Esophagus muscularis mucosa (tissue), 3 donors: ENCODE measurements at regions not wholly inside any gene's neighbourhood (a gene's known extent, or its start where the extent isn't known, plus 50 kb on each side); places are given as distances from the start of the nearest gene placed in this dataset.

Source experiments
- POLR2A ChIP-seq: fragments of 450-650 bp; IDR thresholded peaks from one replicate; pipeline ENCODE4 v1.6.1; 2017; ENCODE audit warnings: antibody characterized with exemption, moderate library complexity, mild to moderate bottlenecking, low read depth
- POLR2AphosphoS5 ChIP-seq, 2 donors: sonication (generic); formaldehyde crosslinking; IDR thresholded peaks; one replicate each; pipeline ENCODE4 v1.6.1; 2017; ENCODE audit warnings: antibody characterized with exemption in 2 of 2
- TF ChIP-seq, protein P1 (sequence below), 3 experiments: fragments of 200-600 bp in 2 of 3; fragments of 450-650 bp in 1 of 3; sonication (generic) in 2 of 3; IDR thresholded peaks; one replicate each; pipeline ENCODE4 v1.5.1; 2017 to 2019; ENCODE audit warnings: antibody characterized with exemption in 3 of 3, mild to moderate bottlenecking in 2 of 3, moderate library complexity in 1 of 3

DNA sequence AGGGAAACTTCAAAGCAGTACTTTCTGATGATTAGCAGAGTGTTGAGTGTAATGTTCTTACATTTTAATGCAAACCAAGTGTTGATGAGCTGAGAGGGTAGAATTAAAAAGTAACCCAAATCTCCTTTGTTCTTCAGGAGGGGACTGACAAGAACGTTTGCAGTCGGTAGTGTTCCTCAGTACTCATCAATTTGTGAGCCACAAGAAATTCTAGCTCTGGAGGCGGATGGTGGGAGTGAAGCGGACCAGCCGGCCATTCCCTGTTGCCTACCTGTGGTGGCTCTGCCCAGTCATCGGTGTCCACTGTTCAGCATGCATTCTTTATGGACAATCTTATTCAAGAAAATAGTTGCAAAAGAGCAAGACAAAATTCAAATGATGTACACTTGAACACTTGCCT, 438.6 kb upstream of the POU3F3 start:
- TF ChIP-seq POLR2AphosphoS5 (IDR thresholded peaks at IDR 0.05) (no peak), POLR2A (no peak)
- TF ChIP-seq, protein P1, sequence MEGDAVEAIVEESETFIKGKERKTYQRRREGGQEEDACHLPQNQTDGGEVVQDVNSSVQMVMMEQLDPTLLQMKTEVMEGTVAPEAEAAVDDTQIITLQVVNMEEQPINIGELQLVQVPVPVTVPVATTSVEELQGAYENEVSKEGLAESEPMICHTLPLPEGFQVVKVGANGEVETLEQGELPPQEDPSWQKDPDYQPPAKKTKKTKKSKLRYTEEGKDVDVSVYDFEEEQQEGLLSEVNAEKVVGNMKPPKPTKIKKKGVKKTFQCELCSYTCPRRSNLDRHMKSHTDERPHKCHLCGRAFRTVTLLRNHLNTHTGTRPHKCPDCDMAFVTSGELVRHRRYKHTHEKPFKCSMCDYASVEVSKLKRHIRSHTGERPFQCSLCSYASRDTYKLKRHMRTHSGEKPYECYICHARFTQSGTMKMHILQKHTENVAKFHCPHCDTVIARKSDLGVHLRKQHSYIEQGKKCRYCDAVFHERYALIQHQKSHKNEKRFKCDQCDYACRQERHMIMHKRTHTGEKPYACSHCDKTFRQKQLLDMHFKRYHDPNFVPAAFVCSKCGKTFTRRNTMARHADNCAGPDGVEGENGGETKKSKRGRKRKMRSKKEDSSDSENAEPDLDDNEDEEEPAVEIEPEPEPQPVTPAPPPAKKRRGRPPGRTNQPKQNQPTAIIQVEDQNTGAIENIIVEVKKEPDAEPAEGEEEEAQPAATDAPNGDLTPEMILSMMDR (IDR thresholded peaks at IDR 0.05) = no peak
